ENCODE measurements at regions not wholly inside any gene's neighbourhood (a gene's known extent, or its start where the extent isn't known, plus 50 kb on each side); places are given as distances from the start of the nearest gene placed in this dataset.

DNA sequence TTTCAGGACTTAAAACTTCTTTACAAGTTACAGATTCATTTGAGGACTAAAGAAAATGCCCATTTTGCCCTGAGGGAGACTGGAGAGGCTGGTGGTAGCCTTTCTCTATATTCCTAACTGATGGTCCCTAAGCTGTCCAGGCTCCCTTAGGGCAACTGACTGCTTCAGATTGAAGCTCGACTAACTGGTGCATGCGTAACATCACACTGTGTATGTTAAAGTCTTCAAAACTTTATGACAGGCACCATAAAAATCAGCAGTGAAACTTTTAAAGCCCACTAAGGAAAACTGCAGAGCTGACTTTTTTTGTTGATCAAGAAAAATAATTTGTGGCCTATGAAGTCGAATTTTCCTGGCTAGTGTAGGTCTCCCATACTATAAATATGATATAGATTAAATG, 233.0 kb upstream of the RPS23 start:
- no peak overlapping the region for H3K4me3 Mint-ChIP-seq
- H3K36me3 Mint-ChIP-seq, result peaks cover 9% of the 10 kb centered on the region
- DNase-seq (ENCODE audit: low spot score) (no peak), ATAC-seq (no peak)
- POLR2A ChIA-PET, result no interaction called here
- peaks cover 23% of the 10 kb centered on the region for H3K4me1 Mint-ChIP-seq
- H3K9me3 Mint-ChIP-seq, result peaks cover 23% of the 10 kb centered on the region
- CTCF ChIA-PET, result interaction anchor here (0.9 kb wide), 1 partner anchor 13 kb away, joined by 3 read pairs; no protein-coding TSS in a partner anchor
- no peaks in the 10 kb centered on the region for H3K27me3 Mint-ChIP-seq (ENCODE audit: low read depth)
- TF ChIP-seq JUN (CRISPR knock-in tag; IDR thresholded peaks at IDR 0.05) (no peak), SMAD4 (CRISPR knock-in tag; IDR thresholded peaks at IDR 0.05) (no peak), E2F5 (CRISPR knock-in tag; IDR thresholded peaks at IDR 0.05) (no peak), ATF2 (CRISPR knock-in tag; IDR thresholded peaks at IDR 0.05; ENCODE audit: borderline replicate concordance, low read depth) (no peak), ZNF423 (CRISPR knock-in tag; IDR thresholded peaks at IDR 0.05) (no peak)
- TF ChIP-seq, protein P1, sequence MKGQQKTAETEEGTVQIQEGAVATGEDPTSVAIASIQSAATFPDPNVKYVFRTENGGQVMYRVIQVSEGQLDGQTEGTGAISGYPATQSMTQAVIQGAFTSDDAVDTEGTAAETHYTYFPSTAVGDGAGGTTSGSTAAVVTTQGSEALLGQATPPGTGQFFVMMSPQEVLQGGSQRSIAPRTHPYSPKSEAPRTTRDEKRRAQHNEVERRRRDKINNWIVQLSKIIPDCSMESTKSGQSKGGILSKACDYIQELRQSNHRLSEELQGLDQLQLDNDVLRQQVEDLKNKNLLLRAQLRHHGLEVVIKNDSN (CRISPR knock-in tag; IDR thresholded peaks at IDR 0.05), result no peak
- no peak overlapping the region for H3K27ac Mint-ChIP-seq

GRCh38 chr5:82509762-82510161, 231.6 kb upstream of the RPS23 start:
- no peak for DNase-seq (ENCODE audit: low spot score)
- ChIA-PET POLR2A (interaction anchor here (0.7 kb wide), 1 partner anchor 10 kb away, joined by 3 read pairs; no protein-coding TSS in a partner anchor), CTCF (no interaction called here)
- Mint-ChIP-seq H3K4me3 (no peak overlapping the region), H3K27ac (no peak overlapping the region), H3K9me3 (peaks cover 23% of the 10 kb centered on the region), H3K36me3 (peaks cover 9% of the 10 kb centered on the region), H3K27me3 (ENCODE audit: low read depth) (no peaks in the 10 kb centered on the region), H3K4me1 (peaks cover 23% of the 10 kb centered on the region)
- ATAC-seq, result peak; percentile 67
- TF ChIP-seq E2F4 (CRISPR knock-in tag; IDR thresholded peaks at IDR 0.05; ENCODE audit: borderline replicate concordance, low read depth), result no peak
- TF ChIP-seq MXD4 (CRISPR knock-in tag; IDR thresholded peaks at IDR 0.05; ENCODE audit: borderline replicate concordance), result no peak
- TF ChIP-seq, protein P2, sequence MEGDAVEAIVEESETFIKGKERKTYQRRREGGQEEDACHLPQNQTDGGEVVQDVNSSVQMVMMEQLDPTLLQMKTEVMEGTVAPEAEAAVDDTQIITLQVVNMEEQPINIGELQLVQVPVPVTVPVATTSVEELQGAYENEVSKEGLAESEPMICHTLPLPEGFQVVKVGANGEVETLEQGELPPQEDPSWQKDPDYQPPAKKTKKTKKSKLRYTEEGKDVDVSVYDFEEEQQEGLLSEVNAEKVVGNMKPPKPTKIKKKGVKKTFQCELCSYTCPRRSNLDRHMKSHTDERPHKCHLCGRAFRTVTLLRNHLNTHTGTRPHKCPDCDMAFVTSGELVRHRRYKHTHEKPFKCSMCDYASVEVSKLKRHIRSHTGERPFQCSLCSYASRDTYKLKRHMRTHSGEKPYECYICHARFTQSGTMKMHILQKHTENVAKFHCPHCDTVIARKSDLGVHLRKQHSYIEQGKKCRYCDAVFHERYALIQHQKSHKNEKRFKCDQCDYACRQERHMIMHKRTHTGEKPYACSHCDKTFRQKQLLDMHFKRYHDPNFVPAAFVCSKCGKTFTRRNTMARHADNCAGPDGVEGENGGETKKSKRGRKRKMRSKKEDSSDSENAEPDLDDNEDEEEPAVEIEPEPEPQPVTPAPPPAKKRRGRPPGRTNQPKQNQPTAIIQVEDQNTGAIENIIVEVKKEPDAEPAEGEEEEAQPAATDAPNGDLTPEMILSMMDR (IDR thresholded peaks at IDR 0.05), result no peak
- TF ChIP-seq, protein P3, sequence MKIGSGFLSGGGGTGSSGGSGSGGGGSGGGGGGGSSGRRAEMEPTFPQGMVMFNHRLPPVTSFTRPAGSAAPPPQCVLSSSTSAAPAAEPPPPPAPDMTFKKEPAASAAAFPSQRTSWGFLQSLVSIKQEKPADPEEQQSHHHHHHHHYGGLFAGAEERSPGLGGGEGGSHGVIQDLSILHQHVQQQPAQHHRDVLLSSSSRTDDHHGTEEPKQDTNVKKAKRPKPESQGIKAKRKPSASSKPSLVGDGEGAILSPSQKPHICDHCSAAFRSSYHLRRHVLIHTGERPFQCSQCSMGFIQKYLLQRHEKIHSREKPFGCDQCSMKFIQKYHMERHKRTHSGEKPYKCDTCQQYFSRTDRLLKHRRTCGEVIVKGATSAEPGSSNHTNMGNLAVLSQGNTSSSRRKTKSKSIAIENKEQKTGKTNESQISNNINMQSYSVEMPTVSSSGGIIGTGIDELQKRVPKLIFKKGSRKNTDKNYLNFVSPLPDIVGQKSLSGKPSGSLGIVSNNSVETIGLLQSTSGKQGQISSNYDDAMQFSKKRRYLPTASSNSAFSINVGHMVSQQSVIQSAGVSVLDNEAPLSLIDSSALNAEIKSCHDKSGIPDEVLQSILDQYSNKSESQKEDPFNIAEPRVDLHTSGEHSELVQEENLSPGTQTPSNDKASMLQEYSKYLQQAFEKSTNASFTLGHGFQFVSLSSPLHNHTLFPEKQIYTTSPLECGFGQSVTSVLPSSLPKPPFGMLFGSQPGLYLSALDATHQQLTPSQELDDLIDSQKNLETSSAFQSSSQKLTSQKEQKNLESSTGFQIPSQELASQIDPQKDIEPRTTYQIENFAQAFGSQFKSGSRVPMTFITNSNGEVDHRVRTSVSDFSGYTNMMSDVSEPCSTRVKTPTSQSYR (CRISPR knock-in tag; IDR thresholded peaks at IDR 0.05), result no peak
- TF ChIP-seq ZNF263 (CRISPR knock-in tag; IDR thresholded peaks at IDR 0.05; ENCODE audit: low read depth), result no peak
- TF ChIP-seq, protein P4, sequence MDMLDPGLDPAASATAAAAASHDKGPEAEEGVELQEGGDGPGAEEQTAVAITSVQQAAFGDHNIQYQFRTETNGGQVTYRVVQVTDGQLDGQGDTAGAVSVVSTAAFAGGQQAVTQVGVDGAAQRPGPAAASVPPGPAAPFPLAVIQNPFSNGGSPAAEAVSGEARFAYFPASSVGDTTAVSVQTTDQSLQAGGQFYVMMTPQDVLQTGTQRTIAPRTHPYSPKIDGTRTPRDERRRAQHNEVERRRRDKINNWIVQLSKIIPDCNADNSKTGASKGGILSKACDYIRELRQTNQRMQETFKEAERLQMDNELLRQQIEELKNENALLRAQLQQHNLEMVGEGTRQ (CRISPR knock-in tag; IDR thresholded peaks at IDR 0.05), result no peak
- TF ChIP-seq TEAD4 (CRISPR knock-in tag; IDR thresholded peaks at IDR 0.05), result no peak
- TF ChIP-seq PRRX2 (CRISPR knock-in tag; IDR thresholded peaks at IDR 0.05), result no peak
- TF ChIP-seq ZNF138 (CRISPR knock-in tag; conservative IDR thresholded peaks at IDR 0.05), result no peak
- no peak for TF ChIP-seq ESRRA (CRISPR knock-in tag; IDR thresholded peaks at IDR 0.05; ENCODE audit: borderline replicate concordance)
- TF ChIP-seq ZSCAN18 (CRISPR knock-in tag; IDR thresholded peaks at IDR 0.05), result no peak
- TF ChIP-seq, protein P5, sequence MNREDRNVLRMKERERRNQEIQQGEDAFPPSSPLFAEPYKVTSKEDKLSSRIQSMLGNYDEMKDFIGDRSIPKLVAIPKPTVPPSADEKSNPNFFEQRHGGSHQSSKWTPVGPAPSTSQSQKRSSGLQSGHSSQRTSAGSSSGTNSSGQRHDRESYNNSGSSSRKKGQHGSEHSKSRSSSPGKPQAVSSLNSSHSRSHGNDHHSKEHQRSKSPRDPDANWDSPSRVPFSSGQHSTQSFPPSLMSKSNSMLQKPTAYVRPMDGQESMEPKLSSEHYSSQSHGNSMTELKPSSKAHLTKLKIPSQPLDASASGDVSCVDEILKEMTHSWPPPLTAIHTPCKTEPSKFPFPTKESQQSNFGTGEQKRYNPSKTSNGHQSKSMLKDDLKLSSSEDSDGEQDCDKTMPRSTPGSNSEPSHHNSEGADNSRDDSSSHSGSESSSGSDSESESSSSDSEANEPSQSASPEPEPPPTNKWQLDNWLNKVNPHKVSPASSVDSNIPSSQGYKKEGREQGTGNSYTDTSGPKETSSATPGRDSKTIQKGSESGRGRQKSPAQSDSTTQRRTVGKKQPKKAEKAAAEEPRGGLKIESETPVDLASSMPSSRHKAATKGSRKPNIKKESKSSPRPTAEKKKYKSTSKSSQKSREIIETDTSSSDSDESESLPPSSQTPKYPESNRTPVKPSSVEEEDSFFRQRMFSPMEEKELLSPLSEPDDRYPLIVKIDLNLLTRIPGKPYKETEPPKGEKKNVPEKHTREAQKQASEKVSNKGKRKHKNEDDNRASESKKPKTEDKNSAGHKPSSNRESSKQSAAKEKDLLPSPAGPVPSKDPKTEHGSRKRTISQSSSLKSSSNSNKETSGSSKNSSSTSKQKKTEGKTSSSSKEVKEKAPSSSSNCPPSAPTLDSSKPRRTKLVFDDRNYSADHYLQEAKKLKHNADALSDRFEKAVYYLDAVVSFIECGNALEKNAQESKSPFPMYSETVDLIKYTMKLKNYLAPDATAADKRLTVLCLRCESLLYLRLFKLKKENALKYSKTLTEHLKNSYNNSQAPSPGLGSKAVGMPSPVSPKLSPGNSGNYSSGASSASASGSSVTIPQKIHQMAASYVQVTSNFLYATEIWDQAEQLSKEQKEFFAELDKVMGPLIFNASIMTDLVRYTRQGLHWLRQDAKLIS (CRISPR knock-in tag; IDR thresholded peaks at IDR 0.05; ENCODE audit: borderline replicate concordance), result no peak
- TF ChIP-seq RELA (CRISPR knock-in tag; IDR thresholded peaks at IDR 0.05; ENCODE audit: borderline replicate concordance), result no peak
- TF ChIP-seq GRHL2 (CRISPR knock-in tag; IDR thresholded peaks at IDR 0.05; ENCODE audit: insufficient replicate concordance, severe bottlenecking), result no peak
